Lower leg skin (tissue), 4 donors: ENCODE measurements at regions not wholly inside any gene's neighbourhood (a gene's known extent, or its start where the extent isn't known, plus 50 kb on each side); places are given as distances from the start of the nearest gene placed in this dataset.

Experiments used
- DNase-seq, 2 donors: peaks; one replicate each; pipeline ENCODE4 v3.0.0-alpha.2; 2019; ENCODE audit warnings: low spot score in 2 of 2
- H3K4me3 ChIP-seq: fragments of 200-600 bp; sonication (generic); 2 replicates; pipeline ENCODE4 v1.5.1; 2017; ENCODE audit warnings: mild to moderate bottlenecking, low read depth; ENCODE audit not compliant: poor library complexity, severe bottlenecking
- CTCF ChIP-seq, 3 donors: fragments of 450-650 bp; IDR thresholded peaks; one replicate each; pipeline ENCODE4 v1.5.1; 2016; ENCODE audit warnings: antibody characterized with exemption in 3 of 3, mild to moderate bottlenecking in 3 of 3, moderate library complexity in 2 of 3
- POLR2A ChIP-seq, 2 donors: fragments of 450-650 bp; IDR thresholded peaks; one replicate each; pipeline ENCODE4 v1.6.1; 2016 to 2017; ENCODE audit warnings: antibody characterized with exemption in 2 of 2, mild to moderate bottlenecking in 1 of 2, moderate library complexity in 1 of 2
- WGBS, 2 donors: methylation state at CpG; one replicate each; pipeline ENCODE4 v1.1.5; 2018; 5-methylcytosine and 5-hydroxymethylcytosine counted together
- intact Hi-C: fragments of 100-400 bp; cut with DNase I; formaldehyde crosslinking; loops from one replicate; pipeline ENCODE4 v1.15.0; 2023; ENCODE audit warnings: low total_unique reads

- no peak overlapping the region for H3K4me3 ChIP-seq
- WGBS, 2 donors: 70 to 73% methylated on average over 9 of the region's 9 CpGs
- intact Hi-C loops: no loop called here
- no peak for DNase-seq
- TF ChIP-seq POLR2A (IDR thresholded peaks at IDR 0.05) (no peak), CTCF (IDR thresholded peaks at IDR 0.05) (no peak)
These were observed 863.2 kb downstream of the DIAPH3 start for GRCh38 chr13:59300355-59301173.

GRCh38 chr13:59301174-59301567 lies 862.6 kb downstream of the DIAPH3 start:
- intact Hi-C loops: no loop called here
- H3K4me3 ChIP-seq: no peak overlapping the region
- WGBS, 2 donors: 19 to 20% methylated on average over 2 of the region's 2 CpGs
- no peak for DNase-seq
- no peak for TF ChIP-seq CTCF (IDR thresholded peaks at IDR 0.05)
- no peak for TF ChIP-seq POLR2A (IDR thresholded peaks at IDR 0.05)

- H3K4me3 ChIP-seq: no peak overlapping the region
- TF ChIP-seq CTCF (IDR thresholded peaks at IDR 0.05) (no peak), POLR2A (IDR thresholded peaks at IDR 0.05) (no peak)
- intact Hi-C loops: no loop called here
- no peak for DNase-seq
These were observed 860.3 kb downstream of the DIAPH3 start for GRCh38 chr13:59303433-59303832.

- 100% methylated on average over 1 of the region's 1 CpG for WGBS, 2 donors
- intact Hi-C loops: no loop called here
- TF ChIP-seq POLR2A (IDR thresholded peaks at IDR 0.05) (no peak), CTCF (IDR thresholded peaks at IDR 0.05) (no peak)
- H3K4me3 ChIP-seq: no peak overlapping the region
- DNase-seq: no peak
These were observed 859.1 kb downstream of the DIAPH3 start for GRCh38 chr13:59304596-59304995.

GRCh38 chr13:59305896-59306295 lies 857.8 kb downstream of the DIAPH3 start:
- 84 to 95% methylated on average over 4 of the region's 4 CpGs for WGBS, 2 donors
- intact Hi-C loops: no loop called here

More at GRCh38 chr13:59305896-59306295, 857.8 kb downstream of the DIAPH3 start:
- DNase-seq: no peak
- TF ChIP-seq CTCF (IDR thresholded peaks at IDR 0.05) (no peak), POLR2A (IDR thresholded peaks at IDR 0.05) (no peak)
- H3K4me3 ChIP-seq: no peak overlapping the region
